VCaP (cell line): ENCODE measurements at regions not wholly inside any gene's neighbourhood (a gene's known extent, or its start where the extent isn't known, plus 50 kb on each side); places are given as distances from the start of the nearest gene placed in this dataset.

Source experiments
- H3K27ac ChIP-seq: fragments of 450-650 bp; 2 replicates; pipeline ENCODE4 v1.5.1; 2017
- CTCF ChIP-seq: fragments of 450-650 bp; conservative IDR thresholded peaks from 2 replicates; pipeline ENCODE4 v1.5.1; 2017; ENCODE audit warnings: mild to moderate bottlenecking, moderate library complexity

- no peak overlapping the region for H3K27ac ChIP-seq
- TF ChIP-seq CTCF = no peak
These were observed 1076.5 kb upstream of the FLRT2 start for GRCh38 chr14:84453307-84453950.

- TF ChIP-seq CTCF = no peak
- H3K27ac ChIP-seq = no peak overlapping the region
These were observed 1075.8 kb upstream of the FLRT2 start for GRCh38 chr14:84454114-84454513.

GRCh38 chr14:84456946-84457345 is 1073.0 kb upstream of the FLRT2 start:
- no peak overlapping the region for H3K27ac ChIP-seq
- no peak for TF ChIP-seq CTCF

GRCh38 chr14:84458881-84459280 is 1071.1 kb upstream of the FLRT2 start:
- no peak overlapping the region for H3K27ac ChIP-seq
- no peak for TF ChIP-seq CTCF

- no peak for TF ChIP-seq CTCF
These were observed 1064.1 kb upstream of the FLRT2 start for GRCh38 chr14:84465880-84466279.

GRCh38 chr14:84468153-84468552 is 1061.8 kb upstream of the FLRT2 start:
- no peak overlapping the region for H3K27ac ChIP-seq
- no peak for TF ChIP-seq CTCF

More at GRCh38 chr14:84465880-84466279, 1064.1 kb upstream of the FLRT2 start:
- no peak overlapping the region for H3K27ac ChIP-seq

GRCh38 chr14:84477996-84478395 is 1051.9 kb upstream of the FLRT2 start:
- H3K27ac ChIP-seq = no peak overlapping the region
- no peak for TF ChIP-seq CTCF
